ENCODE measurements at regions not wholly inside any gene's neighbourhood (a gene's known extent, or its start where the extent isn't known, plus 50 kb on each side); places are given as distances from the start of the nearest gene placed in this dataset.
"Not testable (repeated sequence)": the region's sequence is repeated elsewhere in the genome, so short reads cannot be mapped to it uniquely, and the experiment has no call there.

- Histone ChIP-seq H3K36me3 (ENCODE audit: low read depth, low read length) (no peaks in the 10 kb centered on the region), H3K4me3 (ENCODE audit: low read length) (no peak overlapping the region), H3K9me3 (ENCODE audit: low read length) (no peaks in the 10 kb centered on the region), H3K27ac (ENCODE audit: low read length) (no peak overlapping the region), H3K4me1 (ENCODE audit: insufficient read depth, low read length) (no peaks in the 10 kb centered on the region), H3K79me2 (ENCODE audit: low read length) (no peaks in the 10 kb centered on the region), H3K4me2 (ENCODE audit: low read length) (no peak overlapping the region), H3K9ac (ENCODE audit: low read length) (no peak overlapping the region), H3F3A (ENCODE audit: low read length, unreplicated experiment) (no peaks in the 10 kb centered on the region), H3K9me2 (replicated peaks; ENCODE audit: low read length) (no peaks in the 10 kb centered on the region), H4K20me1 (ENCODE audit: low read length) (no peaks in the 10 kb centered on the region), H2AFZ (ENCODE audit: low read length) (no peak overlapping the region), H3K27me3 (ENCODE audit: low read length) (peaks cover 29% of the 10 kb centered on the region)
- DNase-seq, result no peak
- ATAC-seq, result no peak
- ChIA-PET POLR2A (ENCODE audit: unreplicated experiment) (no interaction called here), CTCF (no interaction called here)
- intact Hi-C loops (cut with micrococcal nuclease), result no loop called here
- no TSS peak for BruUV-seq (replicated peaks)
- TF ChIP-seq EZH2 (IDR thresholded peaks at IDR 0.05; ENCODE audit: low read length, unreplicated experiment) (no peak), CTCF (conservative IDR thresholded peaks at IDR 0.05; ENCODE audit: low read depth, low read length) (no peak), EZH2phosphoT487 (IDR thresholded peaks at IDR 0.05; ENCODE audit: borderline replicate concordance, low read length) (no peak)
Observed at GRCh38 chr9:17888066-17888465, 309.2 kb downstream of the SH3GL2 start.

DNA sequence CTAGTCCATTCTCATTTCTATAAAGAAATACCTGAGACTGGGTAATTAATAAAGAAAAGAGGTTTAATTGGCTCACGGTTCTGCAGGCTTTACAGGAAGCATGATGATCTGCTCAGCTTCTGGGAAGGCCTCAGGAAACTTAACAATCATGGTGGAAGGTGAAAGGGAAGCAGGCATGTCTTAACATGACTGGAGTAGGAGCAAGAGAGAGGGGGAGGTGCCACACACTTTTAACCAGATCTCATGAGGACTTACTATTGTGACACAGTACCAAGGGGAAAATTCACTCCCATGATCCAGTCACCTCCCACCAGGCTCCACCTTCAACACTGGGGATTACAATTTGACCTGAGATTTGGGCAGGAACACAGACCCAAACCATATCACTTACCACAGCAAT, 310.1 kb downstream of the SH3GL2 start:
- H3K4me1 ChIP-seq (ENCODE audit: insufficient read depth, low read length); DNase-seq; H3K9ac ChIP-seq (ENCODE audit: low read length); H3K9me3 ChIP-seq (ENCODE audit: low read length); H3F3A ChIP-seq (ENCODE audit: low read length, unreplicated experiment); H3K36me3 ChIP-seq (ENCODE audit: low read depth, low read length); ATAC-seq; H2AFZ ChIP-seq (ENCODE audit: low read length); H3K27ac ChIP-seq (ENCODE audit: low read length); H3K9me2 ChIP-seq (replicated peaks; ENCODE audit: low read length); H4K20me1 ChIP-seq (ENCODE audit: low read length); intact Hi-C loops (cut with micrococcal nuclease); POLR2A ChIA-PET (ENCODE audit: unreplicated experiment); BruUV-seq (replicated peaks); CTCF ChIA-PET; H3K4me3 ChIP-seq (ENCODE audit: low read length); H3K79me2 ChIP-seq (ENCODE audit: low read length); H3K4me2 ChIP-seq (ENCODE audit: low read length): not testable (repeated sequence)
- H3K27me3 ChIP-seq (ENCODE audit: low read length), result peaks cover 33% of the 10 kb centered on the region

DNA sequence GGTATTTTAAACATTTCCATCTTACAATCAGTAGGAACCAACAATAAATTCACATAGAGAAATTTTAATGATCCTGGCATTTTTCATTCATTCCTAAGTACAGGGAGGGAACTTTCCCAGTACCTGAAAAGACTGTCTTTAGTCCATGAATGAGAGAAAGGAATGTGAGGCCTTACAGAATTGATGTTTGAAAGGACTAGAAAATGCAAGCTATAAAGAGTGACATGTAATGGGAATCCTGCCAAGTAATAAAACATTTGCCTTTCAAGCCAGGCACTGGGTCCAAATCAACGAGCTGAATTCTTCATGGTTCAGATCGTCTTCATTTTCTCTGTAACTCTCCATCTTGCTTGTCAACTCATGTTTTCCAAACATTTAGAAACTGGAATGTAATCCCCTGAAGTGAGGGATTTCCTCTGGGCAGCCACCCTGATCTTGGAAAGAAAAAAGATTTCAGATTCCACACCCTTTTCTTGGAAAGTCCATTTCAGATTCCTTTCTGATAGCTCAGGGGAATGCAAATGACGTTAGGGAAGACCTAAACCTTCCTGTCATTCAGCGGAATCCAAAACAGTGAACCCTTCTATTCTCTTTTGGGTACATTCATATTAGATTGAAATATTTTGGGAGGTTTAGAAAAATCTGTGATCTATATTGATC, 315.8 kb downstream of the SH3GL2 start:
- no peaks in the 10 kb centered on the region for H3K4me1 ChIP-seq (ENCODE audit: insufficient read depth, low read length)
- CTCF ChIA-PET, result no interaction called here
- POLR2A ChIA-PET (ENCODE audit: unreplicated experiment), result no interaction called here
- no peak for ATAC-seq
- H3K27ac ChIP-seq (ENCODE audit: low read length), result no peak overlapping the region
- H3F3A ChIP-seq (ENCODE audit: low read length, unreplicated experiment), result no peaks in the 10 kb centered on the region
- no peak overlapping the region for H3K4me3 ChIP-seq (ENCODE audit: low read length)
- DNase-seq, result no peak
- no peak for TF ChIP-seq EZH2 (IDR thresholded peaks at IDR 0.05; ENCODE audit: low read length, unreplicated experiment)
- no peak for TF ChIP-seq CTCF (conservative IDR thresholded peaks at IDR 0.05; ENCODE audit: low read depth, low read length)
- no peak for TF ChIP-seq EZH2phosphoT487 (IDR thresholded peaks at IDR 0.05; ENCODE audit: borderline replicate concordance, low read length)
- peaks cover 62% of the 10 kb centered on the region for H3K27me3 ChIP-seq (ENCODE audit: low read length)
- intact Hi-C loops (cut with micrococcal nuclease), result no loop called here
- no peaks in the 10 kb centered on the region for H4K20me1 ChIP-seq (ENCODE audit: low read length)
- no peak overlapping the region for H3K9ac ChIP-seq (ENCODE audit: low read length)
- H3K4me2 ChIP-seq (ENCODE audit: low read length), result no peak overlapping the region
- H3K79me2 ChIP-seq (ENCODE audit: low read length), result no peaks in the 10 kb centered on the region
- no peaks in the 10 kb centered on the region for H3K9me2 ChIP-seq (replicated peaks; ENCODE audit: low read length)
- no peaks in the 10 kb centered on the region for H3K36me3 ChIP-seq (ENCODE audit: low read depth, low read length)
- BruUV-seq (replicated peaks), result no TSS peak
- H2AFZ ChIP-seq (ENCODE audit: low read length), result no peak overlapping the region
- no peaks in the 10 kb centered on the region for H3K9me3 ChIP-seq (ENCODE audit: low read length)
